Stimulated activated CD4-positive, alpha-beta T cell treated with anti-CD3 and anti-CD28 coated beads, Interleukin-12 subunit alpha, Interleukin-12 subunit beta, amount 100 ng/mL, for 24 hours (primary cell): ENCODE measurements at regions not wholly inside any gene's neighbourhood (a gene's known extent, or its start where the extent isn't known, plus 50 kb on each side); places are given as distances from the start of the nearest gene placed in this dataset.

ENCODE experiments used
- DNase-seq, 2 experiments: peaks; one replicate each; pipeline ENCODE4 v3.0.0-alpha.2; 2020; ENCODE audit warnings: low read depth in 2 of 2

DNA sequence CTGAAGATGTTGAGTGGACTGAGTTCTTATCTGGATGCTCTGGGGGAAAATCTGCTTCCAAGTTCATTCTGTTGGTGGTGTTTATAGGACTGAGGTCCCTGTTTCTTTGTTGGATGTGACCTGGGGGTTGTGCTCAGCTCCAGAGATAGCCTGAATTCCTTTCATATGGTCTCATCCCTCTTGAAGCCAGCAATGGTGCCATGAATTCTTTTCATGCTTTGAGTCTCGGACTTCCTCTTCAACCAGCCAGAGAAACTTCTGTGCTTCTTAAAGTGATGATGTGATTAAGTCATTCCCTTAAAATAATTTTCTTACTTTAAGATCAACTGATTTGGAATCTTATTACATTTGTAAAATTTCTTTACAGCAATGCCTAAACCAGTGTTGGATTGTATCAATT, 233.8 kb upstream of the UGT8 start:
- DNase-seq: no peak

DNA sequence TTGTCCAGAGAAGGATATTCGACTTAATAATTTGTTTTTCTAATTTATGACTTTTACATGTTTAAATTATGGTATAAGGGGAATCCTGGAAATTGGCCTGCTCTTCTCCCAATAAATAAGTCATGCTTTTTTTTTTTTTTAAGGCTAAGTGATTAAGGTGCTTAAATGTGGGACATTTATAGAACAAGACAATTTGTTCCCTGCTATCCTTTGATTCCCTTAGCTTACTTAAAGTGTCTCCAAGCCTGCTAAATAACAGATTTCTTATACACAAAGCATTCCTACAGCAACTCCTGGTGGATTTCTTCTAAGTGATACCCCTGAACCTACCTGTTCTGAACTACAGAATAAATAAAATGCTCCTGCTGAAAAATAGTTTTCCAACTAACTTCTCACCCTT, 233.0 kb upstream of the UGT8 start:
- no peak for DNase-seq

DNA sequence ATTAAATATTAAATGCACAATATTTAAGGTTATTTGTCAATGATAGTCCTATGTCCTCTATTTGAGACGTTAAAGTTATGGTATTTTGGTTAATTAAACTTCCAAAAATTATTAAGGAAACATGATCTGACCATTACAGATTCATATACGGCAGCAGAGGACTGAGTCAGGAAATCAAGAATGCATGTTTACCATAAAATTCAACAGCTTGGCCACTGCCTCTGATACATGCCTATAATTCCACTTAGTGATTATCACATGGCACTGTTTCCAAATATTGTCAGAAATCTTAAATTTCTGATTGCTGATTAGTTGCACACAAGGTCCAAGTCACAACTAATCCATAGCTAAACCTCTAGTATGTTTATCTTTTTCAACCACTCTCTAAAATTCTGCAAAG, 232.2 kb upstream of the UGT8 start:
- DNase-seq: no peak

DNA sequence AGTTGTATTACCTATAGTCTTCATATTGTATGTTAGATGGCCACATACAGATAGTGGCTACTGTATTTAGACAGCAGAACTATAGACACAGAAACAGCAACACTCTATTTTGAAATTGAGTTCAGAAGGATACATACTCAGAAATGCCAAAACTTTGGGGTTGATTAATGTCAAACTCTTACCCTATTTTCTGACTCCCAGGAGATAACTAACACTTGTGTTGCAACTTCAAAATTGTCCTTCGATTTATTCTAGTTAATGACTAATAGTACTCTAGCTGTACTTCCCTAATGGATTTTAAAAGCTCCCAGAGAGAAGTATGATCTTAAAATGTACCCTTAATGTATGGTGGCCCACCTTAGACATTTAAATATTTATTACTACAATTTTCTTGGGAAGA, 229.9 kb upstream of the UGT8 start:
- no peak for DNase-seq

DNA sequence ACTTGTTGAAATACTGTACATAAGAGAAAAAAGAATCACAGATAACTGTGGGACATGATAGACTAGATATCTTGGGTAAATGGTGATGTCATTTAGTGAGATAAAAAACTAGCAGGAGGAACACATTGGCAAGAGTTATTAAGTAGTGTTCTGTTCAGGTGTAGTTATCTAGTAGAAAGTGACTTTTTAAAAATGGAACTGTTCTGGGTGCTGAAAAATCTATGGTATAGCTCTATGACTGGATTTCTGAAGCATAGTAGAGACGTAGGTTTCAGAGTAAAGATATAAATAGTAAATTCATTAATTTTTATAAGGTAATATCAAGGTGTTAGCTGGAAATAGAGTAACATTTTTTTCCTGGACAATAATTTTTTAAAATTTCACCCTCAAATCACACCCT, 225.1 kb upstream of the UGT8 start:
- no peak for DNase-seq

DNA sequence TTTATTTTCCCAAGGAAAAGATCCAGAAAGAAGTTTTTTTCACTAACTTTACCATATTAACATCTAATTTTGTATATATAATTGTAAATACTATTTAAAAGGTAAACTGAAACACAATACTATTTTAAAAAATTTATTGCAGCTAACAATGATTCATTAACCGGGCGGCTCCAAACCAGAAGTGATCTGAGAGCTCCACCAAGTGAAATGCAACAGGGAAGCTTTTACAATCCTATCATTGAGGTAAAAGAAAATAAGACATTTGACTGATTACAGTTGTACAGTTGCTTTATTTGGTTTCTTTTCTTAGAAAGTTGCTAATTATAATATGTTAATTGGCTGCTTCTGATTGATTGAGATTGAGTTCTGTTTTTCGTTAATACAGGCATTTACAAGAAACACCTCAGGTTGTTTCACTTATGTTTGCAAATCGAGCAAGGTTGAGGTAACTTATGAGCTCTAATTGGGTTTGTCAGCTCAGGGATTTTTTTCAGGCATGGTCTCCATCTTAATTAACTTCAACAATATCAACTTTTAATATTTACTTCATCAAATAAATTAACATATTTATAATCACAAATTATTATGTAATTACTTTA, 220.2 kb upstream of the UGT8 start:
- DNase-seq: no peak

DNA sequence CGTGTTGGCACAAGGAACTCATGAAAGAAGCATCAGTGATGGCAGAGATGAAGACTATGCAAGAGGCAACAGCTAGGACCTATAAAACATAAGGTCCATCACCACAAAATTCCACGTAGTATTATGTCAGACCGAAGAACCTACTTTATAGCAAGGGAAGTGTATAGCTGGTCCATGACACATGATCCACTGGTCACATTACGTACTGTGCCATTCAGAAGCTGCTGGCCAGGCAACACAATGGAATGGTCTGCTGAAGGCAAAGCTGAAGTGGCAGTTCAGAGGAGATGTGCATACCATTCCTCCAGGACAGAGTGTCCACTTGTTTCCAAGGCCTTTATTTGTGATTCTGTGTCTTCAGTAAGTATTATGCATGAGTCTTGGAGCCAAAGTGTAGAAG, 215.5 kb upstream of the UGT8 start:
- no peak for DNase-seq

DNA sequence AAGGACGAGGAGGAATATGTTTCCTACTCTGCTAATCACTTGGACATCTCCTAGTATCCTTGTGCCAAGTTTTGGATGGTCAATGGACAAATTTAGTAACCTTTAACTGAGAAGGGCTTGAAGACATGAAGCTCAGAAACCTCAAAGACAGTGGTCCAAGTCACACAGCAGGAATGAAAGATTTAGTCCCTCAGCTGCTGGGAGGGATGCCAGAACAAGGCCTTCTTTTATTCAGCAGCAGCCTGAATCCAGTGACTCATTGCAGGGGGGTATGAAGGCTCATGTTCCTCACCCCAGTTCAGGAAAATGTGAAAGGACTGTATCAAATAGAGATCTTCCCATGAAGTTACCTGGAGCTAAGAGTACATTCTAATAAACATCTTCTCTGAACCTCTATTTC, 214.9 kb upstream of the UGT8 start:
- no peak for DNase-seq

DNA sequence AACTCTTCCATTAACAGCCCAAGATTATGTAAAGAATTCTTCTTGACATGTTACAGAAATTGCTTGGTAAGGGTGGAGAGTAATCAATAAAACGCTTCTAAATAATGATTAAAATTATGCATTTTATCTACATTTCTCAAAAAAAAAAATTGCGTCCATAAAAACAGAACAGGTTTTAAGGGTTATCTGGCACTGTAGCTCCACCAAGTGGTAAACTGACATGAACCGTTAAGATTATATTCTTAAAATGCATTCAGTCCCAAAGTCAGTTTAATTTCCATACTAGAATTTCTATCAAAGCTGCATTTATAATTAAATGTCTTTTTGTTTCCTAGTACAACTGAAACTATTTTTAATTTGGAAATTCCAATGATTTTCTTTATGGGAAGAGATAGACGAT, 214.0 kb upstream of the UGT8 start:
- DNase-seq: no peak

DNA sequence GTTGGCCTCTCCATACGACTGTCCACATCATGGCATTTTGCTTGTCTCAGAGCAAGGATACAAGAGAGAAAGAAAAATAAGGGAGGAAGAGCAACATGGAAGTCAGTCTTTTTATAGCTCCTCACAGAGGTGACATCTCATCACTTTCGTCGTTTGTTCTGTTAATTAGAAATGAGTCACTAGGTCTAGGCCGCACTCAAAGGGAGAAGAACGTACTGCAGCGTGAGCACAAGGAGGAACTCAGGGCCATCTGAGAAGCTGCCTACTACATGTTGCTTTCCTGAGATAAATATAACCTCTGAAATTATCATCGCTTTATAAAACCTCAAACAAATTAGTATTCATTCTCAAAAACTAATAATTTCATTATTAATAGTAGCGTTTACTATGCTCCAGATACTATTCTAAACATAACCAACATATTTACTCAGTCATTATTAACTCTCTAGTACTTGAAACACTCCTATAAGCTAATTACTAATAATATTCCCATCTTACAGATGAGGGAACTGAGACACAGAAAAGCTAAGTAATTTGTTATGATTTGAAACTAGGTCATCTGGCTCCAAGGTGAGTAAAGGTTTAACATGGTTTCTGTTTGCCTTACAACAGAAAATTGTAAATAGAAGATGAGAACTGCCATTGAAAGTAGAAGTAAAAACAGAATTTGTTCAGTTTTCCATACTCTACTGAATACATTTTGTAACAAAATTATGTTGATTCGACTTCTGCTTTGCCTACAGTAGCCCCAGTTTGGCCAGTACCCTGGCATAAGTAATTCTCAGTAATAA, 213.2 kb upstream of the UGT8 start:
- no peak for DNase-seq

DNA sequence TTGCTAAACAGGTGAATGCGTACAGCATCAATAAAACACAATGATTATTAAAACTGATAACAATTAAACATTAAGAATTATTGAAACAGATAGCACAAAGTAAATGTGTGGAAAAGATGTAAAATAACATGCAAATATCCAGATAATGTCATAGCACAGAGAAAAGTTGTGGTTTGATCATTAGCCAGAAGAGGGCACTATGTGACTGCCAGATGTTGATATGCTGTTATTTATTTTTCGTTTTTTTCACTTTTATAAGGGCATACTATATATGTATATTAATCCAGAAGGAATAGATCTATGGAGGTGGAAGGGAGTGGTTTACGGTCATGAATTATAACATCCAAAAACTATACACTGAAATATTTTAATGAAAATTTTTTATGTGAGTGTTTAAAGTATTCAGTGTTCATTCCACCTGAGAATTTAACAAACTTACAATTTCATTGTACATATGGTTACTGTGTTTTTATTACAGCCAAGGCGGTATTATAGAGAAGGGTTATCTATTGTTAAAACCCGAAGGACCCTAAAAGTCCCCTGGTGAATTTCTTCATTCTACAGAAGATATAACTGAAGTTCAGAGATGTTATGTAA, 211.9 kb upstream of the UGT8 start:
- DNase-seq: no peak

DNA sequence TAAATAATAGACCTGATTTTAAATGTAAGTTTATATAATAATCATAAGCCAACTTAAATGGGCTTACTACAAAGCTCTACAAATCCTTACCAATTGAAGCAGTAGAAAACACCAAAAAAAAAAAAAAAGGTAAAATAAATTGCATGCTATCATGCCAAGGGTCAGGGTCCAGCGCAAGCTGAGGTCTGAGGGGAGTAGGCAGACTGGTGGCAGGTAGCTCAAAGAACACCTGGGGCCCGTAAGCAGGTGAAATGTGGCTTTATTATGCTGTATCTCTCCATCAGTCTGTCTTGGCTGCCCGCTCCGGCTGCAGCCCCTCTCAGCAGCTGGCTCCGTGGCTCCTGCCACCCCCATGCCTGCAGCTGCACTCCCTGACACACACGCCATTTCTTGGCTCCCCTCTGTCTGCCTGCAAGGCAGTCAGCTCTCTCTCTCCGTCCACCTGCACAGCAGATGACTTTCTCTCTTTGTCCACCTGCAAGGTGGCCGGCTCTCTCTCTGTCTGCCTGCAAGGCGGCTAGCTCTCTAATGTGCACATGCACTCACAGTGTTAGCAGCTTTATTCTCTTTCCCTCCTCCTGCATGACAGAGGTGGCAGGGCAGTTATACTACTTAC, 209.4 kb upstream of the UGT8 start:
- no peak for DNase-seq

DNA sequence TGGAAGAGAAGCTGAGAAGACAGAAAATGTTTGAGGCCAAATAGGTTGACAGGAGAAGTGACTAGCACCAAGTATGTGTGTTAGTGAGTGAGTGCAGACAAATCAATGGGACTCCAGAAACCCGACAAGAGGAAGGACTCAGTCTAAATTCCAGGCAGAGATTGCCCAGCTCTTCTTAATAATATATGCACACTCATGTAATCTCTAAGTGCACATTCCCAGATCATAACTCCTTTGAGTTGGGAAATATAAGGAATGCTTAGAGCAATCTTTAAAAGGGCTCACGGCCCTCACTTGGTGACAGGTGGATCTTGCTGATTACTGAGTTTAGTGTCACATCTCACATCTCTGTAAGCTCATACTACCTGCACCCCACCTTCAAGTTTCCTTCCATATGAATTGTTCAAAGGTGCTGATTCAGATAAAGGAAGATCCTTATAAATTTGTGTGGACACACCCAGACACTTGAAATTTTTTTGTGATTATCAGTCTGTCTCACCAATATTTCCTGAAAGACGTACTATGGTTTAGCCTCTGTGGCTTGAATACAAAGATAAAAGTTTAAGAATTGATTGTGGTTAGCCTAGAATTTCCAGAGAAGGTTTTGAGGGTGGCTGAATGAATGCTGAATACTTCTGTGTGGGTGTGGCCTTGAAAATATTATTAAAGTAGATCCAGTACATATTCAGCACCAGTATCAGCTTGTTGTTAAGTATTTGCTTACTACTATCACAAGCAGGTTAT, 205.1 kb upstream of the UGT8 start:
- DNase-seq: no peak

DNA sequence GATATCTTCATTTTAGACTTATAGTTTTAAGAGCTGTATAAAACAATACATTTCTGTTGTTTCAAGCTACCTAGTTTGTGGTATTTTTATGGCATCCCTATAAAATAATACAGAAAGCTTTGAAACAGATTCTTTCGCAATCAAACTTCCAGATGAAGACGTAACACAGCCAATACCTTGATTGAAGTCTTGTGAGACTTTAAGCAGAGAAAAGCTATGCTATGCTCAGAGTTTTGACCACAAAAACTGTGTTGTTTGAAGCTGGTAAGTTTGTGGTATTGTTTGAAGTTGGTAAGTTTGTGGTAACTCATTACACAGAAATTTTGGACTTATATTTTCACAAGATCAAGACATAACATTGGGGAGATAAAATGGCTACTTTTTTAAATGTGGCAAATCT, 201.8 kb upstream of the UGT8 start:
- no peak for DNase-seq

DNA sequence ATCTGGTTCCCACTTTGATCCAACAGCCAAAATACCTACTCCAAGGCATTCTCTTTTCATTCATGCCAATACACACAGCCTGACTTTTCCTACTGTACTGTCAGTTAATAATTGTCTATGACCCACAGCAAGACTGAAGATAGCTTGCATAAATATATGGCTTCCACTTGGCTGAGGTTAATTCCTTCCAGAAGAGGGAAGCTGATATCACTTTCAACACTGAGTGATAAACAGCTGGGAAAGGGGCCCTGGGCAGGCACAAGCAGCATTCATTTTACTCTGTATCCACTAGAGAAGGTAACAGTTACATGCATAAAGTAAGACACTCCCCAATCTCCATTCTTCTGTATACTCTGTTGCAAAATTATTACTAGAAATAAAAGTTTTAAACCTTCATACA, 200.2 kb upstream of the UGT8 start:
- no peak for DNase-seq

DNA sequence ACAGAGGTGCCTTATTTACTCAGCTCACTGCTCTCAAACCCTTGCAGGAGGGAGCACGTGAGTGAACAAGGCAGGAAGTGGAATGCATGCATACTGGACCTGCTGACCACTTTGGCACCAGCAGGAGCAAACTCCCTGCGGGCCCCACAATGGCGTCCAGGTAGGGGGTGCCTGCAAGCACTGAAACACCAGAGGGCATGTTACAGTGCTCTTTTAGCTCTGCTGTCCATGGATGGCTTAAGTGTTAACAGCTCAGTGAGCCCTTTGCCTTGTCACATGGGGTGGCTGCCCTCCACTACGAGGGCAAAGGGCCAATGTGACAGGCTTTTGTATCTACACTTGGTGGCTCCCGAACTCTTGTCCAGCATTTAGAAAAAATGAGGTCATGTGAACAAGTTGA, 199.5 kb upstream of the UGT8 start:
- DNase-seq: no peak

DNA sequence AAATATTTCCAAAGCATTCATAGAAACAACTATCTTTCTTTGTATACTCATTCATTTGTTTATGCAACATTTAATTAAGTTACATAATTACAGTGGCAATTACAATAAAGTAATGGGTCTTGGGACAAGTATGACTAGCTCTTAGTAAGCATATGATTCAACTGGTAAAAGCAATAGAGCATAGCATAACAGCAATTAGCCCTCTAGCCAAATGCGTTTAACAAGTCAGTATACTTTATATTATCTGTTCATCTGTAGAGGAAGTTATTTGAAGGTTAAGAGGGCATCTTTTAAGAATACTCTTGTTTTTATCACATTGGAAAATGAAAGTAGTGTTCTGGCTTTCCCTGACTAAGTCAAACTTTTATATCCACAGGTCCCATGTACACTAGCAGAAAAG, 198.1 kb upstream of the UGT8 start:
- DNase-seq: no peak

DNA sequence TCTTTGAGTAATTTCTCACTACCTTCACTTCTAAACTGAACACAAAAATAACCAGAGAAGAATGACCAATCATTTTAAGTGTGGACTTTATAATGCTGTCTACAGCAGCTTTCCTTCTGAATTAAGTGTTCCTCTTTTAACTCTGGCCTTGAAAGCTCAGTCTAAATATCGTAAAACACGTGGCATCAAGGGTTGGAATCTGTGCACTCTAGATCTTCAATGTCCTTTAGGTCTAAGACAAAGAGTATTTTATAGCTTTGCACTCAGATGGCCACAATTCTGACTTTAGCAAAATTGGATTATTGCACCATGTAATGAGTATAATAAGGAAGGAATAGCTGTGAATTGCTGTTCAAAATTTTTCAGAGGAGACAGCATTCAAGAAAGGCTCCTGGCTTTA, 197.1 kb upstream of the UGT8 start:
- DNase-seq: no peak

DNA sequence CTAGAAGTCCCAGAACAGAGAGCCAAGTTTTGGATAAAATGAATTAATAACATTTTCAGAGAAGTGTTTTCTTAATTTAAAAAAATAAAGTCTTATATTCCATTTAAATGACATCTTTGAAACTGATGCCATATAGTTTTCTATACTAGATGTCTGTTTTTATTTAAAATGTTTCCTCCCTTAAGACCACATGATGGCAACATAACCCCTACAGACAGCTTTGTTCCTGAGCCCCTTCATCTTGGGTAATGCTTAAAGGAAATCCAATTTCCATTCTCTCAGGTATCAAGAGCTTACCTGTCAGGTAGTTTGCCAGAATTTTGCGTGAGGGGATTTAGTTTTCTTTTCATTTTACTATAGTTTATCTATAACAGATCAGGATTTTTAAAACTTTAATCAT, 181.4 kb upstream of the UGT8 start:
- DNase-seq: no peak

DNA sequence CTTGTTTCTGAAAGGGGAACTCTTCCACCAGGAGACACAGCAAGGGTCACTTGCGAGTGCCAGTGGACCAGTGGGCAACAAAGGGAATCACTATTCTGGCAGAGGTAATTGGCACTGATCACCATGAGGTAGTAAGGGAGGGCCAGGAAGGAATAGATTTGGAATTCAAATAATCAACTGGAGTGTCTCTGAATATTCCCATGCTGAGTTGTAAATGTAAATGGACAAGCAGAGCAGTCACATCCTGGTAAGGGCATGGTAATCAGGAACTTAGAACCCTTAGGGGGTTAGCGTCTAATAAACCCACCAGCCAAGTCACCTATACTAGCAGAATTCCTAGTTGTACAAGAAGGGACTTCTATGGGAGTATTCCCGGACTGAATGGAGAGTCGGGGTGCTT, 178.5 kb upstream of the UGT8 start:
- DNase-seq: no peak

DNA sequence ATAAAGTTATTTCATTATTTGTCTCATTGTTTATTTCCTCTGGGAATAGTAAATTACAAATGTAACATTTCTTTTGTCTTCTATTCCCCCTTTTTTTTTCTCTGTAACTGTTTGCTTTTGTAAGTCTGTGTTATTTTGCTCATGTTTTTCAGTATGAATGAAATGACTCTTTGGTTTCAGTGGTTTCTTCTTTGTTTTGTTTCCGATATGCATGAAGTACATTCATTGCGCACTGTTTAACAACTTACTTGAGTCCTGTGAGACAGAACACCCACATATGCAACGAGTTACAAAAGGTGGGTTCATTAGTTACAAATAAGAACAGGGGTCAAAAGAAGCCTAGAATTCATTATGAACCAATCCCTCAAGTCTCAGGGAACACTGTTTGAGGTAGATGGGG, 175.0 kb upstream of the UGT8 start:
- DNase-seq: no peak

DNA sequence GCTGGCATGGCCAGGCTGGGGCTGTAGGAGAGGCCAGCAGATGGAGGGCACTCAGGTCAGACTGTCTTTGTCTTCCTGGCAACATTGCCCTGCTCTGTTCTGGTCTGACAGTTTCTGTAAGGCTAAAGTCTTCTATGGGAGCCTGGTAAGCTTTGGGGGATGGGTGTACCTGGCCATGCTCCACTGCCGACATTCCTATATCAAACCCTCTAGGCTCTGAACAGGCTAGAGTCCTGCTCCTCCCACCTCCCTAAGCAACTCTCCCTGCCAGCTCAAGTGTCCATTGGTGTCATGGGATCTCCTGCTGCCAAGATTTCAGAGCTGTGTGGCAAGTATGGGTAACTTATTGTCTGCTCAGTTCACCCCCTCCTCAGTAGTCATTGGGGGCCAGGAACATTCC, 163.5 kb upstream of the UGT8 start:
- DNase-seq: no peak
